Left lung (tissue), 4 donors: ENCODE measurements at regions not wholly inside any gene's neighbourhood (a gene's known extent, or its start where the extent isn't known, plus 50 kb on each side); places are given as distances from the start of the nearest gene placed in this dataset.

Source experiments
- ATAC-seq: fragments of 200-7000 bp; cut with Tn5 transposase; one replicate; pipeline ENCODE4 v1.9.1; 2020; ENCODE audit warnings: moderate library complexity
- DNase-seq, 4 donors: peaks; one replicate each; pipeline ENCODE4 v3.0.0-alpha.2; 2013 to 2020
- H3K27ac ChIP-seq, 2 donors: fragments of 200-600 bp; sonication (generic) in 1 of 2; one replicate each; pipeline versions ENCODE4 v1.5.0 to v1.8.0; 2020 to 2021
- H3K27me3 ChIP-seq, 2 donors: fragments of 200-600 bp; sonication (generic) in 1 of 2; one replicate each; pipeline versions ENCODE4 v1.5.0 to v1.8.0; 2020 to 2021
- H3K36me3 ChIP-seq, 2 donors: fragments of 200-600 bp; sonication (generic) in 1 of 2; one replicate each; pipeline versions ENCODE4 v1.5.0 to v1.8.0; 2020 to 2021
- H3K4me1 ChIP-seq, 2 donors: fragments of 200-600 bp; one replicate each; pipeline ENCODE4 v1.8.0; 2021
- H3K4me3 ChIP-seq, 2 donors: fragments of 200-600 bp; sonication (generic) in 1 of 2; one replicate each; pipeline versions ENCODE4 v1.5.0 to v1.8.0; 2020 to 2021; ENCODE audit warnings: mild to moderate bottlenecking in 1 of 2
- H3K9me3 ChIP-seq, 2 donors: fragments of 200-600 bp; sonication (generic) in 1 of 2; one replicate each; pipeline versions ENCODE4 v1.5.0 to v1.8.0; 2020 to 2021
- CTCF ChIP-seq, 2 donors: fragments of 200-600 bp; sonication (generic) in 1 of 2; IDR thresholded peaks; one replicate each; pipeline versions ENCODE4 v1.5.0 to v1.8.0; 2021; ENCODE audit warnings: antibody characterized with exemption in 2 of 2
- intact Hi-C, 2 donors: fragments of 100-400 bp; cut with DNase I; formaldehyde crosslinking; loops; one replicate each; pipeline versions ENCODE4 v1.11.2 to v1.14.2; 2022
- donor health status: DM: no; HTN: yes; CAD: no.
- donor health status: DM: no; HTN: no; CAD: no.

GRCh38 chr20:20783450-20783849, 71.0 kb upstream of the RALGAPA2 start:
- Histone ChIP-seq H3K36me3 (no peaks in the 10 kb centered on the region), H3K4me1 (peaks cover 3 to 51% of the 10 kb centered on the region in 2 donors), H3K27ac (no peak overlapping the region), H3K27me3 (no peaks in the 10 kb centered on the region), H3K4me3 (no peak overlapping the region), H3K9me3 (peaks cover 0 to 4% of the 10 kb centered on the region in 2 donors)
- ATAC-seq (no peak), DNase-seq (no peak)
- no peak for TF ChIP-seq CTCF (IDR thresholded peaks at IDR 0.05)
- intact Hi-C loops, result no loop called here

DNA sequence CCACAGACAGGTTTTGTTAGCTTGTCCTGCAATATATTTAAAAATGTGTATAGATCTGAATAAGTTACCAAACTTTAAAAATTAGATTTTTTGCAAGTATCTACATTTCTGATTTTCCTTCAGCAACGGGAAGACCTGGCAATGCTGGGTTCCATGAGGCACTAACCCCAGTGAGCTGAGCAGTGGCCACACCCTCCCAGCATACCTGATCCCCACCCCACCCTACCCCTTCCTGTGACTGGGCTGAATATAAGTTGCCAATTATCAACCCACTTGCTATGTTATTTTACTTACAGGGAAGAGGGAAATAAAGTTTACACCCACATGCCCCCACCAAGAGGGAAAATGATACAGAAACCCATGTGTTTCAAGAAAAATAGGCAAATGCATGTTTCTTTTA, 70.3 kb upstream of the RALGAPA2 start:
- Histone ChIP-seq H3K27me3 (no peaks in the 10 kb centered on the region), H3K9me3 (peaks cover 0 to 4% of the 10 kb centered on the region in 2 donors), H3K4me3 (no peak overlapping the region), H3K4me1 (peaks cover 3 to 51% of the 10 kb centered on the region in 2 donors), H3K36me3 (no peaks in the 10 kb centered on the region), H3K27ac (no peak overlapping the region)
- DNase-seq (no peak), ATAC-seq (no peak)
- intact Hi-C loops, result no loop called here
- no peak for TF ChIP-seq CTCF (IDR thresholded peaks at IDR 0.05)

DNA sequence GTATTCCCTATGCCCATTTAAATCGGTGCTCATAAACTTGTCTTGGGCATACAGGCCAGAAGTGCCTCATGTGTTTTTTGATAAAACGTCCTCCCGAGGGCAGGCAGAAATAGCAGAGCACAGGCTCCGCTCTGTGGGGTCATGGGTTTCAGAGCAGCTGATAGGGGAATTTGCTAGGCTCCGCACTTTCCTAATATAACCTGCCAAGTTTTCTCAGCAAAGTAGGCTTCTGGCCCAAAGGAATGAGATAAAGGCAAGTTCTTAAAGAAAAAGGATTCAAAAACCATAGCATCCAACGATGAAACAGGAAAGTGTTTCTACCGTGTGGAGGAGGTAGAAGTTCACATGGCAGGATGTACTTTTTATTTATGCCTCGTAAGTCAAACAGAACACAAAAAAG, 69.8 kb upstream of the RALGAPA2 start:
- TF ChIP-seq CTCF (IDR thresholded peaks at IDR 0.05), result no peak
- Histone ChIP-seq H3K4me1 (peaks cover 3 to 51% of the 10 kb centered on the region in 2 donors), H3K27ac (no peak overlapping the region), H3K9me3 (peaks cover 0 to 4% of the 10 kb centered on the region in 2 donors), H3K4me3 (no peak overlapping the region), H3K36me3 (no peaks in the 10 kb centered on the region), H3K27me3 (no peaks in the 10 kb centered on the region)
- ATAC-seq (peak; percentile 18), DNase-seq (peak in 2 of 4 donors; percentile 63 to 84)
- intact Hi-C loops, result no loop called here

- intact Hi-C loops, result no loop called here
- no peaks in the 10 kb centered on the region for H3K36me3 ChIP-seq
- ATAC-seq, result no peak
- H3K4me1 ChIP-seq, result peaks cover 3 to 41% of the 10 kb centered on the region in 2 donors
- H3K27ac ChIP-seq, result peak overlapping the region in 1 of 2 donors; percentile 85
- no peak for DNase-seq
- TF ChIP-seq CTCF (IDR thresholded peaks at IDR 0.05), result no peak
- H3K4me3 ChIP-seq, result no peak overlapping the region
- no peaks in the 10 kb centered on the region for H3K27me3 ChIP-seq
- H3K9me3 ChIP-seq, result no peaks in the 10 kb centered on the region
These were observed 68.6 kb upstream of the RALGAPA2 start for GRCh38 chr20:20781029-20781428.

DNA sequence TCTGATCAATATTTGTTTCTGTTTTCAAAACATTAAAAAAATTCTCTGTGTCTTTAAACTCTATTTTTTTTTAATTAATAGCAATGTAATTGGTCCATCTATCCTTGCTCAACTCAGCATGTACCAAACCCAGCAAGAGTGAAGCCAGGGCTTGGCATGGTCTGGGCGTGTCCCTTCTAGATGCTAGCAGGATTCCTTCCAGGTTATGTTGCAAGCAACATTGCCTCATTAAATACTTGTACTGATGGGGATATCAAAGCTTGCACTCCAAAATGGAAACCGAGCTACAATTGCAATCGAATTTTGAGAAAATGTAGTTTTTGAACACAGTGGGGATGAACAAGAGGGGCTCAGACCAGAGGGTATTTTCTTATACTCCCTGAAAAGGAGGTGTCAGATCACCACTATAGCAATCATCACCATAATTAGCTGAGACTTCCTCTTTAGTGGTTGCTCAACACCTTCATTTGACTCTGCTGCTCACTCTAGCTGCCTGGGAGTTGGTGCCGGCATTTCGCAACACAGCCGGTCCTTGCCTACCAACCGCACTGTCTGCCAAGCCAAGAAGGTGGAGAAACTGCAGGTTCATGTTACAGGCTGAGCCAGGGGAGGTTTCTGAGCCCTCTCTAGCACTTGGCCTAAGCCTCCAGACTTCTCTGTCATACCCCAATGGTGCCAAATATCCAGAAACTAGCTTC, 67.8 kb upstream of the RALGAPA2 start:
- Histone ChIP-seq H3K4me1 (peaks cover 3 to 39% of the 10 kb centered on the region in 2 donors), H3K4me3 (no peak overlapping the region), H3K9me3 (no peaks in the 10 kb centered on the region), H3K27me3 (no peaks in the 10 kb centered on the region), H3K36me3 (no peaks in the 10 kb centered on the region), H3K27ac (peak overlapping the region in 1 of 2 donors; percentile 85)
- no peak for TF ChIP-seq CTCF (IDR thresholded peaks at IDR 0.05)
- ATAC-seq, result peak; percentile 94
- peak; percentile 31 to 93 (median 74) for DNase-seq
- intact Hi-C loops, result no loop called here
